ENCODE measurements at regions not wholly inside any gene's neighbourhood (a gene's known extent, or its start where the extent isn't known, plus 50 kb on each side); places are given as distances from the start of the nearest gene placed in this dataset.

DNA sequence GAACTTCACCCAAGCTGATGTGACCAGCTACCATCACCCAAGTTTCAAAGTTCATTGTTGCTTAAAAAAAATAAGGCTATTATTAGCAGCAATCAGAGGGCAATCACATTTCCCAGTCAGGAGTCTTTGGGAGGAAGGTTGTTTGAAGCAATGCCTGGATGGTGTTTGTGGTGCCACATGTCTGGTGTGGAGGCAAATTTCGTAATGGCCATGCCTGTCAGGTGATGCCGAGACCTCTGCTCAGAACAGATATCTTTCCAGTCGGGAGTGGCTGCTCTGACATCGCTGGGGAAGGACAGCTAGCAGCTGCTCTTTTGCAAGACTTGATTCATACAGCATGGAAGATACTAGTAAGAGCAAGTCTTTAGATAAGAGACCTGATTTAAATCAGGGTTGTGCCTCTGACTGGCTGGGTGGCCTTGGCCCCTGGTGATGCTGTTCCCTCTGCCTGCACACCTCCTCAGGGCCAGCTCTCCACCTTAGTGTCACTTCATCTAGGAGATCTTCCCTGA, 187.8 kb upstream of the JUN start:
- no peak for DNase-seq
- H3K27me3 Mint-ChIP-seq (ENCODE audit: insufficient read depth), result peaks cover 3% of the 10 kb centered on the region
- H3K27ac Mint-ChIP-seq, result no peak overlapping the region
- TF ChIP-seq, protein P1, sequence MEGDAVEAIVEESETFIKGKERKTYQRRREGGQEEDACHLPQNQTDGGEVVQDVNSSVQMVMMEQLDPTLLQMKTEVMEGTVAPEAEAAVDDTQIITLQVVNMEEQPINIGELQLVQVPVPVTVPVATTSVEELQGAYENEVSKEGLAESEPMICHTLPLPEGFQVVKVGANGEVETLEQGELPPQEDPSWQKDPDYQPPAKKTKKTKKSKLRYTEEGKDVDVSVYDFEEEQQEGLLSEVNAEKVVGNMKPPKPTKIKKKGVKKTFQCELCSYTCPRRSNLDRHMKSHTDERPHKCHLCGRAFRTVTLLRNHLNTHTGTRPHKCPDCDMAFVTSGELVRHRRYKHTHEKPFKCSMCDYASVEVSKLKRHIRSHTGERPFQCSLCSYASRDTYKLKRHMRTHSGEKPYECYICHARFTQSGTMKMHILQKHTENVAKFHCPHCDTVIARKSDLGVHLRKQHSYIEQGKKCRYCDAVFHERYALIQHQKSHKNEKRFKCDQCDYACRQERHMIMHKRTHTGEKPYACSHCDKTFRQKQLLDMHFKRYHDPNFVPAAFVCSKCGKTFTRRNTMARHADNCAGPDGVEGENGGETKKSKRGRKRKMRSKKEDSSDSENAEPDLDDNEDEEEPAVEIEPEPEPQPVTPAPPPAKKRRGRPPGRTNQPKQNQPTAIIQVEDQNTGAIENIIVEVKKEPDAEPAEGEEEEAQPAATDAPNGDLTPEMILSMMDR (IDR thresholded peaks at IDR 0.05), result no peak
- no peaks in the 10 kb centered on the region for H3K9me3 Mint-ChIP-seq
- no peak overlapping the region for H3K4me3 Mint-ChIP-seq
- no peaks in the 10 kb centered on the region for H3K4me1 Mint-ChIP-seq (ENCODE audit: low read depth)
- H3K36me3 Mint-ChIP-seq (ENCODE audit: low read depth), result no peaks in the 10 kb centered on the region

DNA sequence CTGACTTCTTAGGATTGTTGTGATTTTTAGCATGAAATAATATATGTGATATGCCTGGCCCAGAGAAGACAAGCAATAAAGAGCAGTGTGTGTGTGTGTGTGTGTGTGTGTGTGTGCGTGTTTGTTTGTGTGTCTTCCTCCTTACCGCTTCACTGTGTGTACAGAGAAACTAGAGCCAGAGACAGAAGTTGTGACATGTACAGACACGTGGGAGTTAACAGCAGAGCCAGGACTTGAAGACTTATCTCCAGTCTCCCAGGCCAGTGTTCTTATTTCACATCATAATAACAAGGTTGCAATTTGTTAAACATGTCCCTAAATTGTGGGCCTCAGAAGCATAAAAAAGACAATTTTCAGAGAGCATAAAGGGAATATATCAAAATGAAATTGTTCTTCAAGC, 192.0 kb upstream of the JUN start:
- TF ChIP-seq, protein P1 (IDR thresholded peaks at IDR 0.05), result no peak
- no peak overlapping the region for H3K4me3 Mint-ChIP-seq

DNA sequence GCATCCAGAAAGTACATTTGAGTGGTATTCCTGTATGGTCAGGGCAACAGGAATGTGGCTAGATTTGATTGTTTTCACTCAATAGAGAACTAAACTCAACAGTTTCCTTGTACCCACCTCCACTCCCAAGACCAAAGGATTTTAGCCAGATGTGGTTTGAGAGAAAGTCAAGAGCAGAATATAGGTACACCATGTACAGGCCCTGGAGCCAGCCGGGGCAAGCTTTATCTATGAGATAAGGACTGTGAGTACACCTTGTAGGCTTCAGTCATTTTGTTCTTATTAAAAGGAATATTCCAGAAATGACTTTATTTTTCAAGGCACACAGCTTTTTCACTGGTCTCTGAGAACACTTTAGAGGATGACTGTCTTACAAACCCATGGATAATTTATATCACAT, 192.4 kb upstream of the JUN start:
- Mint-ChIP-seq H3K9me3 (no peaks in the 10 kb centered on the region), H3K27me3 (ENCODE audit: insufficient read depth) (peaks cover 3% of the 10 kb centered on the region), H3K27ac (no peak overlapping the region), H3K4me3 (no peak overlapping the region), H3K36me3 (ENCODE audit: low read depth) (no peaks in the 10 kb centered on the region), H3K4me1 (ENCODE audit: low read depth) (peaks cover 13% of the 10 kb centered on the region)
- no peak for DNase-seq
- TF ChIP-seq, protein P1 (IDR thresholded peaks at IDR 0.05), result no peak

More for the DNA sequence above, 192.0 kb upstream of the JUN start:
- H3K27me3 Mint-ChIP-seq (ENCODE audit: insufficient read depth), result peaks cover 3% of the 10 kb centered on the region
- no peak for DNase-seq
- no peaks in the 10 kb centered on the region for H3K9me3 Mint-ChIP-seq
- no peak overlapping the region for H3K27ac Mint-ChIP-seq
- peaks cover 13% of the 10 kb centered on the region for H3K4me1 Mint-ChIP-seq (ENCODE audit: low read depth)
- H3K36me3 Mint-ChIP-seq (ENCODE audit: low read depth), result no peaks in the 10 kb centered on the region

DNA sequence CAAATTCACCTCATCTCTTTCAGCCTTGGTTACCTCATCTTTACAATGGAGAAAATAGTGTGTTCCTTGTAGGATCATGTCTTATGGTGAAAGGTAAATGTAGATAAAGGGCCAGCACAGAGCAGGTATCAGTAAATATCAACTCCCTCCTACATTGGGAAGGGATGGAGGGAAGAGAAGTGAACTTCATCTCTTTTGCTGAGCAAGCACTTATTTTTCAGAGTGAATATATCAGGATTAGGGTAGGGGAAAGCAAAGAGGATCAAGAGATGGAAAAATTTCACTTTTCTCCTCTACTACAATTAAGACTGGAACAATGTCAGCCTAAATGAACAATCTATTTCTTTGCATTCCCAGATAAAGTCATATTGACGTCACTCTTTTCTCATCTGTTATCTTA, 193.8 kb upstream of the JUN start:
- no peaks in the 10 kb centered on the region for H3K36me3 Mint-ChIP-seq (ENCODE audit: low read depth)
- H3K4me3 Mint-ChIP-seq, result no peak overlapping the region
- TF ChIP-seq, protein P1 (IDR thresholded peaks at IDR 0.05), result no peak
- H3K9me3 Mint-ChIP-seq, result no peaks in the 10 kb centered on the region
- H3K4me1 Mint-ChIP-seq (ENCODE audit: low read depth), result peaks cover 18% of the 10 kb centered on the region
- no peak overlapping the region for H3K27ac Mint-ChIP-seq
- no peak for DNase-seq
- H3K27me3 Mint-ChIP-seq (ENCODE audit: insufficient read depth), result peaks cover 3% of the 10 kb centered on the region

DNA sequence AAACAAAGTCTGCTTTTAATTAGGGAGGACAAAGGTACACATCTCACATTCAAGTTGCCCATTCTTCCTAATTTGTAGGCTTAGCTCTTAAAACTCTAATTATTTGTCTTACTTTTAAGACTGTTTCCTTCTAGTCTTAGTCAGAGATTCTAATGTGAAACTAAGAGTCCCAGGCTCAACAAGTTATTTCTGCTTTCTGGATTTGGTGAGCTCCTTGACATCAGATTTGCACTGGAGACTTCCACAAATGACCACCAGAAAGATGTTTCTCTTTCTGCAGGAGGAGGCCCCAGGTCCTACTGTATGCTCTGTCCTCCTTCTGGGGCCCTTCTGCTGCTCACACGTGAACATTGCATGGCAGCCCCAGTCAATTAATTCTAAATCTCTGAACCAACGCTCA, 194.2 kb upstream of the JUN start:
- peaks cover 3% of the 10 kb centered on the region for H3K27me3 Mint-ChIP-seq (ENCODE audit: insufficient read depth)
- H3K4me1 Mint-ChIP-seq (ENCODE audit: low read depth), result peaks cover 23% of the 10 kb centered on the region
- no peak for DNase-seq
- no peaks in the 10 kb centered on the region for H3K9me3 Mint-ChIP-seq
- TF ChIP-seq, protein P1 (IDR thresholded peaks at IDR 0.05), result no peak
- H3K36me3 Mint-ChIP-seq (ENCODE audit: low read depth), result no peaks in the 10 kb centered on the region
- no peak overlapping the region for H3K27ac Mint-ChIP-seq
- H3K4me3 Mint-ChIP-seq, result no peak overlapping the region

DNA sequence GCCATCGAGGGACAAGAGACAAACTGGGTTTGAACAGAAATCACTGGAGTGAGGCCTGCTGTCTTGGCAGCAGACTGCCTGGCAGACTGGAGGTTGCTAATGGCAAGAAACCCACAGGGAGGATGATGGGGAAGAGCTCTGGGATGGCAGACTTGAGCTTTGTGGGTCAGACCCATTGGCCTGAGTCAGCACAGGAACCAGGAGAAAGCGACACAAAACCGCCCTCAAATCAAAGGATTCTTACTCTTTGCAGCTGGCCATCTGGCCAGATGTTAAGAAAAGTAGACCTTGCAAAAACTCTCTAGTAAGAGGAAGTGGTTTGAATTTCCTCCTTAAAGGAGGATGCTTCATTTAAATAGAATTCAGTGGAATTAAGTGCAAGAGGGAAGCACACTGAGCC, 195.2 kb upstream of the JUN start:
- Mint-ChIP-seq H3K36me3 (ENCODE audit: low read depth) (no peaks in the 10 kb centered on the region), H3K4me3 (no peak overlapping the region), H3K4me1 (ENCODE audit: low read depth) (peaks cover 28% of the 10 kb centered on the region), H3K9me3 (no peaks in the 10 kb centered on the region), H3K27me3 (ENCODE audit: insufficient read depth) (peaks cover 2% of the 10 kb centered on the region), H3K27ac (no peak overlapping the region)
- TF ChIP-seq, protein P1 (IDR thresholded peaks at IDR 0.05), result no peak
- no peak for DNase-seq

Data from HFFc6 (cell line).